HL-60 (cell line): ENCODE measurements at regions not wholly inside any gene's neighbourhood (a gene's known extent, or its start where the extent isn't known, plus 50 kb on each side); places are given as distances from the start of the nearest gene placed in this dataset.

Experiments
- DNase-seq, 2 experiments: peaks; one replicate each; pipeline ENCODE4 v3.0.0-alpha.2; 2010 to 2020; ENCODE audit warnings: low read depth in 1 of 2, low spot score in 1 of 2
- H3K27ac ChIP-seq: fragments of 250-450 bp; sonication (Bioruptor Pico); replicated peaks from 2 replicates; pipeline ENCODE4 v1.5.1; 2020; ENCODE audit warnings: mild to moderate bottlenecking, moderate library complexity
- H3K27me3 ChIP-seq: fragments of 250-450 bp; sonication (Bioruptor Pico); 2 replicates; pipeline ENCODE4 v1.5.1; 2021; ENCODE audit warnings: mild to moderate bottlenecking, moderate library complexity; ENCODE audit not compliant: insufficient read depth, poor library complexity, severe bottlenecking
- H3K4me3 ChIP-seq: replicated peaks from 2 replicates; pipeline ENCODE4 v1.5.1; 2011; ENCODE audit warnings: mild to moderate bottlenecking, control low read depth, low read length; ENCODE audit not compliant: insufficient read depth
- CTCF ChIP-seq: IDR thresholded peaks from one replicate; pipeline ENCODE4 v1.5.1; 2011; ENCODE audit warnings: low read length, control low read depth, inconsistent platforms; ENCODE audit not compliant: insufficient read depth
- GABPA ChIP-seq: IDR thresholded peaks from 2 replicates; pipeline ENCODE4 v1.6.1; 2012; ENCODE audit warnings: low read depth
- POLR2AphosphoS5 ChIP-seq: IDR thresholded peaks from 2 replicates; pipeline ENCODE4 v1.6.1; 2012; ENCODE audit warnings: low read depth
- SPI1 ChIP-seq: IDR thresholded peaks from 2 replicates; pipeline ENCODE4 v1.6.1; 2012; ENCODE audit warnings: low read depth, mild to moderate bottlenecking, borderline replicate concordance
- TF ChIP-seq, protein P1 (sequence below): IDR thresholded peaks from 2 replicates; pipeline ENCODE4 v1.6.1; 2012; ENCODE audit warnings: low read depth; ENCODE audit not compliant: insufficient replicate concordance

- H3K4me3 ChIP-seq, result no peak overlapping the region
- H3K27me3 ChIP-seq, result no peaks in the 10 kb centered on the region
- no peak for DNase-seq
- no peak overlapping the region for H3K27ac ChIP-seq
- TF ChIP-seq SPI1 (no peak), GABPA (no peak), CTCF (no peak), POLR2AphosphoS5 (no peak)
- TF ChIP-seq, protein P1, sequence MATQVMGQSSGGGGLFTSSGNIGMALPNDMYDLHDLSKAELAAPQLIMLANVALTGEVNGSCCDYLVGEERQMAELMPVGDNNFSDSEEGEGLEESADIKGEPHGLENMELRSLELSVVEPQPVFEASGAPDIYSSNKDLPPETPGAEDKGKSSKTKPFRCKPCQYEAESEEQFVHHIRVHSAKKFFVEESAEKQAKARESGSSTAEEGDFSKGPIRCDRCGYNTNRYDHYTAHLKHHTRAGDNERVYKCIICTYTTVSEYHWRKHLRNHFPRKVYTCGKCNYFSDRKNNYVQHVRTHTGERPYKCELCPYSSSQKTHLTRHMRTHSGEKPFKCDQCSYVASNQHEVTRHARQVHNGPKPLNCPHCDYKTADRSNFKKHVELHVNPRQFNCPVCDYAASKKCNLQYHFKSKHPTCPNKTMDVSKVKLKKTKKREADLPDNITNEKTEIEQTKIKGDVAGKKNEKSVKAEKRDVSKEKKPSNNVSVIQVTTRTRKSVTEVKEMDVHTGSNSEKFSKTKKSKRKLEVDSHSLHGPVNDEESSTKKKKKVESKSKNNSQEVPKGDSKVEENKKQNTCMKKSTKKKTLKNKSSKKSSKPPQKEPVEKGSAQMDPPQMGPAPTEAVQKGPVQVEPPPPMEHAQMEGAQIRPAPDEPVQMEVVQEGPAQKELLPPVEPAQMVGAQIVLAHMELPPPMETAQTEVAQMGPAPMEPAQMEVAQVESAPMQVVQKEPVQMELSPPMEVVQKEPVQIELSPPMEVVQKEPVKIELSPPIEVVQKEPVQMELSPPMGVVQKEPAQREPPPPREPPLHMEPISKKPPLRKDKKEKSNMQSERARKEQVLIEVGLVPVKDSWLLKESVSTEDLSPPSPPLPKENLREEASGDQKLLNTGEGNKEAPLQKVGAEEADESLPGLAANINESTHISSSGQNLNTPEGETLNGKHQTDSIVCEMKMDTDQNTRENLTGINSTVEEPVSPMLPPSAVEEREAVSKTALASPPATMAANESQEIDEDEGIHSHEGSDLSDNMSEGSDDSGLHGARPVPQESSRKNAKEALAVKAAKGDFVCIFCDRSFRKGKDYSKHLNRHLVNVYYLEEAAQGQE, result no peak
Measured at GRCh38 chr17:69900829-69901228, 174.2 kb upstream of the KCNJ16 start.

DNA sequence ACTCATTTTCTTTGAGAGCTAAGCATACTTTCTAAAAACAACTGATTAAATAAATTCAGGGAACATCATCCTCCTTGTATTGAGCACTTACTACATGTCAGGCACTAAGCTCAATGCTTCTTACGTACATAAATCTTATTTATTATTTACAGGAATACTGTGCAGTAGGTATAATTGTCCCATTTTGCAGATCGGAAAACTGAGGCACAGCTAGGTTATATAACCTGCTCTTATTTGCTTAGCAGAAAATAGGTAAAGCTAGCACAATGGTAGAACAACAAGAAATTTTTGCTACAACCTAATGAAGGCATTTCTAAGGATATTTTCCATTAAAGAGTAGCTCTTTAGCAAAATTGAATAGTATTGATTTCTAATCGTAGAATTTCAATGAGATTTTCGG, 168.7 kb upstream of the KCNJ16 start:
- TF ChIP-seq SPI1, result no peak
- no peak overlapping the region for H3K27ac ChIP-seq

DNA sequence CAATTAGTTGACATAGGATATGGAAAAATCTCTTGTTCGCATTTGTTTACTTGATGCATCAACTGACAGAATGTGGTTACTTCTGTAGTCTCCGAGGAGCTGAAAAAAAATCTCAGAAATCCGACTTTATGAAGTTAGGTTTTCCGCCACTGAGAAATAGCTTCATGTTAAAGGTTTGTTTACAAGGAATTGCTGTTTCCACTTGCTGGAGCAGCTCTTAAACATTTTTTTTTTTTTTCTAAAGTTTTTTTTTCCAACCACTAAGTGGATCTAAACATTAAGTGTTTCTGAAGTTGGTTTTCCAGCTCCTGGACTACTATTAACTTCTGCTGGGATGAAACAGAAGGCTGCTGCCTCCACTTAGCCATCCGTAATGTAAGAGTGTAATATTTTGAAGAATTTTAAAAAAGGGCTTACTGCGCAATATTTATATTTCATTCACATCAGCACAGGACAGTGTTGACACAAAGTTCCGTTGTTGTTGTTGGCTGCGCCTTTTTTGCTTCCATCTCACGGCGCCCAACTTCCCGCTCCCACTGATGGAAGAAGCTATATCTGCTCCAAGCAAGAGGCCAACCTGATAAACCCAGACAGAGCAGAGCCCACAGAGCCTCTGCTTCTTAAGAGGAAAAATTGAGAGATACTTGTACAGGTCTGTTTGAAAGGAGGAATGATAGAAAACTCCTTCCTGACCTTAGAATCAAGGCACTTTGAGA, 167.7 kb upstream of the KCNJ16 start:
- Histone ChIP-seq H3K27me3 (no peaks in the 10 kb centered on the region), H3K27ac (no peak overlapping the region), H3K4me3 (no peak overlapping the region)
- TF ChIP-seq, protein P1, result no peak
- TF ChIP-seq GABPA (no peak), POLR2AphosphoS5 (no peak), SPI1 (no peak), CTCF (no peak)
- no peak for DNase-seq

More for the DNA sequence above, 168.7 kb upstream of the KCNJ16 start:
- Histone ChIP-seq H3K4me3 (no peak overlapping the region), H3K27me3 (no peaks in the 10 kb centered on the region)
- DNase-seq, result no peak

DNA sequence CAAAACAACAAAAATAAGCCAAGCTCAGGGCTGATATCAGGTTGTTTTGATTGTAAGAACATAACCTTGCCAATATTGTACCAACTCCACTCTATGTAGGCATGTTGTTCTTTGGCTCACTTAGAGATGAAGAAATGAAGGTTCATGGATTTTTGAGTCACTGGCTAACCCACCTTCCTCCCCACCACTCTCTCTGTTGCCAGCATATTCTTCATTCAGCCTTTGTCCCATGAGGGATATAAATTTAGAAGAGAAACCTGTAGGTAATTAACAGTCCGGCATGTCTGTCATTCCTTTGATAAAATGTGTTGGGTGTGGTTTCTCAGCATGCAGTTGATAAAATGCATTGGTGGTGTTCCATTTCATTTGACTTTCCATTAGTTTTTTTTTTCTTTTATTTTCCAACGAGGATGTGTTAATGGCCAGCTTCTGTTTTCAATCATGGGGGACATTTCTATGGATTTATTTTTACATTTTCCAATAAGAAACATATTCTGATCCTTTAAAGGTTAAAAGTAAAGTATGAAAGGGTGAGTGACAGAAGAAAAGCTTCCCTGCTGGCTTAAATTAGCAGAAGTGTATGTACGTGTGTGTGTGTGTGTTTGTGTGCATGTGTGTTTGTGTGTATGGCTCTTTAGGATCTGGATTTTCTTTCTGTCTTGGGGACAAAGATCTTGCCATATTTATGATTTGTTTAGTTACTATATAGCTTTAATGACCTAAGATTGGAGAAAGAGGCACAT, 166.2 kb upstream of the KCNJ16 start:
- TF ChIP-seq, protein P1, result no peak
- TF ChIP-seq SPI1 (no peak), CTCF (no peak), GABPA (no peak), POLR2AphosphoS5 (no peak)
- Histone ChIP-seq H3K27ac (no peak overlapping the region), H3K4me3 (no peak overlapping the region), H3K27me3 (no peaks in the 10 kb centered on the region)
- no peak for DNase-seq
